ENCODE measurements at regions not wholly inside any gene's neighbourhood (a gene's known extent, or its start where the extent isn't known, plus 50 kb on each side); places are given as distances from the start of the nearest gene placed in this dataset.

DNA sequence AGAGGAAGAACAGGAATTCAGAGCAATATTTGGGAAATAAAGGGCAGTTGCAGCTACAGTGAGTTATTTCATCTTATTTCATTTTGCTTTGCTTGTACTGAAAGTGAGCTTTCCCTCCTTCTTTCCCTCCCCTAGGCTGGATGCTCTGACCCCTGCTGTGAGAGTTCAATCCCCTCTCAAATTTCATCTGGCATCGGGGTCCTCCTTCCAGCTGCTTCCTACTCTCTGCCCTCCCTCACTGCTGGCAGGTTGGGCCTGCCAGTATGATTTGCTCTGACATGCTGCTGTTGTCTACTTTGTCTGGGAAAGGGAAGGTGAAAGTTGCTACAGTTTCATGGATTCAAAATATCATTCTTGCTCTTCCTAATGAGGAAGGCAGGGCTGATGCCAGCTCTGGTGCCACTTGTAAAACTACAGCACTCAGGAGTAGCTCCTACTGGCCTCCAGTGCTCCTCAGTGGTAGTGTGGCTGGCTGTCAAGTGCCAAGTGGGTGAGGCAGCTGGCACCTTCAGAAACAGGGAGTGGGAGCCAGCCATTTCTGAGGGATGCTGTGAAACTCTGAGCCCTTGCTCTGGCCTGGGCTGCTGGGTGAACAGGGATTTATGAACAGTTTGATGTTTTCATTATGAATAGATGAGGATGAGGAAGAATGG is 408.6 kb downstream of the HAPSTR1 start:
- H3K14ac ChIP-seq (ENCODE audit: low read length) = no peak overlapping the region
- peaks cover 0 to 10% of the 10 kb centered on the region in 2 donors for H3K4me1 ChIP-seq (ENCODE audit: control insufficient read depth in 2 of 2, insufficient read depth in 1 of 2, low read depth in 1 of 2, low read length in 2 of 2)
- H2BK15ac ChIP-seq (ENCODE audit: low read length) = no peak overlapping the region
- peaks cover 0 to 4% of the 10 kb centered on the region in 2 donors for H3K9me3 ChIP-seq (replicated peaks in 1 of 2; ENCODE audit: control insufficient read depth in 2 of 2, insufficient read depth in 1 of 2, low read depth in 1 of 2, low read length in 2 of 2)
- no peak overlapping the region for H3K9ac ChIP-seq (ENCODE audit: low read depth, low read length, poor library complexity)
- H3K4me2 ChIP-seq (ENCODE audit: insufficient read depth, low read length, poor library complexity, severe bottlenecking) = peak overlapping the region; percentile 15
- no peaks in the 10 kb centered on the region for H3K79me1 ChIP-seq (ENCODE audit: low read depth, low read length)
- peak overlapping the region; percentile 61 for H3K18ac ChIP-seq (ENCODE audit: low read length)
- peak overlapping the region; percentile 89 for H2BK12ac ChIP-seq (ENCODE audit: low read length)
- H3K27ac ChIP-seq (replicated peaks; ENCODE audit: low read length) = peak overlapping the region; percentile 10
- H3K23ac ChIP-seq (ENCODE audit: low read depth, low read length, poor library complexity) = no peak overlapping the region
- H3K36me3 ChIP-seq (replicated peaks in 1 of 2; ENCODE audit: control insufficient read depth in 2 of 2, insufficient read depth in 2 of 2, low read length in 2 of 2) = no peaks in the 10 kb centered on the region
- H3K27me3 ChIP-seq (ENCODE audit: control insufficient read depth in 3 of 3, insufficient read depth in 3 of 3, low read depth in 1 of 3, low read length in 3 of 3) = no peaks in the 10 kb centered on the region
- no CpG with 5 or more reads among the region's 1 CpG for WGBS, 2 donors (ENCODE audit: extremely low coverage in 2 of 2, insufficient read length in 2 of 2, insufficient replicate concordance in 1 of 2)
- no peak overlapping the region for H4K91ac ChIP-seq (ENCODE audit: low read depth, low read length, poor library complexity)
- H2AFZ ChIP-seq (ENCODE audit: low read length) = no peak overlapping the region
- H2AK5ac ChIP-seq (ENCODE audit: low read depth, low read length) = no peak overlapping the region
- no peak overlapping the region for H3K4ac ChIP-seq (ENCODE audit: low read length)
- H2BK5ac ChIP-seq (ENCODE audit: low read length) = no peak overlapping the region
- no peak overlapping the region for H2BK120ac ChIP-seq (ENCODE audit: low read depth, low read length)
- no peak overlapping the region for H4K8ac ChIP-seq (ENCODE audit: low read depth, low read length)
- peak; percentile 41 for DNase-seq (ENCODE audit: low spot score)
- H3K4me3 ChIP-seq (ENCODE audit: low read length in 2 of 2) = no peak overlapping the region

DNA sequence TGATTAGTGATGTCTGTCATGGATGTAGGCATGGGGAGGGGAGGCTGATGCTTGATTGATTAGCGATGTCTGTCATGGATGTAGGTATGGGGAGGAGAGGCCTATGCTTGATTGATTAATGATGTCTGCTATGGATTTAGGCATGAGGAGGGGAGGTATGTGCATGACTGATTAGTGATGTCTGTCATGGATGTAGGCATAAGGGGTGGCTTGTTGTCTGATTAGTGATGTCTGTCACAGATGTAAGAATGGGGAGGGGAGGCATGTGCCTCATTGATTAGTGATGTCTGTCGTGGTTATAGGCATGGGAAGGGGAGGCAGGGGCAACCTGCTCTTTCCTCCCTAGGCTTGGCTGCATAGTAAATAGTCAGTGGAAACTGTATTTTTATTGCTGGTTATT is 409.4 kb downstream of the HAPSTR1 start:
- Histone ChIP-seq H3K9ac (ENCODE audit: low read depth, low read length, poor library complexity) (no peak overlapping the region), H3K9me3 (replicated peaks in 1 of 2; ENCODE audit: control insufficient read depth in 2 of 2, insufficient read depth in 1 of 2, low read depth in 1 of 2, low read length in 2 of 2) (peaks cover 0 to 4% of the 10 kb centered on the region in 2 donors), H3K4me2 (ENCODE audit: insufficient read depth, low read length, poor library complexity, severe bottlenecking) (no peak overlapping the region), H3K18ac (ENCODE audit: low read length) (no peak overlapping the region), H2BK5ac (ENCODE audit: low read length) (no peak overlapping the region), H2BK15ac (ENCODE audit: low read length) (no peak overlapping the region), H3K79me1 (ENCODE audit: low read depth, low read length) (no peaks in the 10 kb centered on the region), H4K8ac (ENCODE audit: low read depth, low read length) (no peak overlapping the region), H3K27ac (replicated peaks; ENCODE audit: low read length) (no peak overlapping the region), H3K36me3 (replicated peaks in 1 of 2; ENCODE audit: control insufficient read depth in 2 of 2, insufficient read depth in 2 of 2, low read length in 2 of 2) (no peaks in the 10 kb centered on the region), H2AK5ac (ENCODE audit: low read depth, low read length) (no peak overlapping the region), H3K23ac (ENCODE audit: low read depth, low read length, poor library complexity) (no peak overlapping the region), H3K4me1 (ENCODE audit: control insufficient read depth in 2 of 2, insufficient read depth in 1 of 2, low read depth in 1 of 2, low read length in 2 of 2) (peaks cover 0 to 10% of the 10 kb centered on the region in 2 donors), H2BK120ac (ENCODE audit: low read depth, low read length) (no peak overlapping the region), H2AFZ (ENCODE audit: low read length) (no peak overlapping the region), H2BK12ac (ENCODE audit: low read length) (no peak overlapping the region), H3K4me3 (ENCODE audit: low read length in 2 of 2) (no peak overlapping the region), H3K27me3 (ENCODE audit: control insufficient read depth in 3 of 3, insufficient read depth in 3 of 3, low read depth in 1 of 3, low read length in 3 of 3) (no peaks in the 10 kb centered on the region), H4K91ac (ENCODE audit: low read depth, low read length, poor library complexity) (no peak overlapping the region), H3K14ac (ENCODE audit: low read length) (no peak overlapping the region), H3K4ac (ENCODE audit: low read length) (no peak overlapping the region)
- no CpG with 5 or more reads among the region's 2 CpGs for whole genome bisulfite sequencing, 2 donors (ENCODE audit: extremely low coverage in 2 of 2, insufficient read length in 2 of 2, insufficient replicate concordance in 1 of 2)
- DNase-seq (ENCODE audit: low spot score) = no peak

GRCh38 chr16:9503251-9503984 is 412.0 kb downstream of the HAPSTR1 start:
- Histone ChIP-seq H2BK15ac (ENCODE audit: low read length) (no peak overlapping the region), H2BK12ac (ENCODE audit: low read length) (no peak overlapping the region), H2BK5ac (ENCODE audit: low read length) (no peak overlapping the region), H2AK5ac (ENCODE audit: low read depth, low read length) (no peak overlapping the region), H4K8ac (ENCODE audit: low read depth, low read length) (no peak overlapping the region), H3K79me1 (ENCODE audit: low read depth, low read length) (no peaks in the 10 kb centered on the region), H4K91ac (ENCODE audit: low read depth, low read length, poor library complexity) (no peak overlapping the region), H3K4me2 (ENCODE audit: insufficient read depth, low read length, poor library complexity, severe bottlenecking) (no peak overlapping the region), H3K36me3 (replicated peaks in 1 of 2; ENCODE audit: control insufficient read depth in 2 of 2, insufficient read depth in 2 of 2, low read length in 2 of 2) (no peaks in the 10 kb centered on the region), H3K23ac (ENCODE audit: low read depth, low read length, poor library complexity) (no peak overlapping the region), H3K4me3 (ENCODE audit: low read length in 2 of 2) (no peak overlapping the region), H3K18ac (ENCODE audit: low read length) (no peak overlapping the region), H3K27me3 (ENCODE audit: control insufficient read depth in 3 of 3, insufficient read depth in 3 of 3, low read depth in 1 of 3, low read length in 3 of 3) (no peaks in the 10 kb centered on the region), H3K4ac (ENCODE audit: low read length) (no peak overlapping the region), H3K4me1 (ENCODE audit: control insufficient read depth in 2 of 2, insufficient read depth in 1 of 2, low read depth in 1 of 2, low read length in 2 of 2) (peaks cover 0 to 13% of the 10 kb centered on the region in 2 donors), H2AFZ (ENCODE audit: low read length) (no peak overlapping the region), H3K9ac (ENCODE audit: low read depth, low read length, poor library complexity) (no peak overlapping the region), H3K27ac (replicated peaks; ENCODE audit: low read length) (no peak overlapping the region), H3K9me3 (replicated peaks in 1 of 2; ENCODE audit: control insufficient read depth in 2 of 2, insufficient read depth in 1 of 2, low read depth in 1 of 2, low read length in 2 of 2) (peaks cover 0 to 4% of the 10 kb centered on the region in 2 donors), H2BK120ac (ENCODE audit: low read depth, low read length) (no peak overlapping the region), H3K14ac (ENCODE audit: low read length) (no peak overlapping the region)
- WGBS, 2 donors (ENCODE audit: extremely low coverage in 2 of 2, insufficient read length in 2 of 2, insufficient replicate concordance in 1 of 2) = no CpG with 5 or more reads among the region's 3 CpGs
- DNase-seq (ENCODE audit: low spot score) = no peak

GRCh38 chr16:9508328-9508936 is 417.0 kb downstream of the HAPSTR1 start:
- H3K9me3 ChIP-seq (replicated peaks in 1 of 2; ENCODE audit: control insufficient read depth in 2 of 2, insufficient read depth in 1 of 2, low read depth in 1 of 2, low read length in 2 of 2) = peaks cover 0 to 3% of the 10 kb centered on the region in 2 donors
- H3K23ac ChIP-seq (ENCODE audit: low read depth, low read length, poor library complexity) = no peak overlapping the region
- no peak overlapping the region for H2BK15ac ChIP-seq (ENCODE audit: low read length)
- no peak overlapping the region for H2AFZ ChIP-seq (ENCODE audit: low read length)
- H3K79me1 ChIP-seq (ENCODE audit: low read depth, low read length) = no peaks in the 10 kb centered on the region
- H3K18ac ChIP-seq (ENCODE audit: low read length) = no peak overlapping the region
- no peak overlapping the region for H3K4ac ChIP-seq (ENCODE audit: low read length)
- H2AK5ac ChIP-seq (ENCODE audit: low read depth, low read length) = no peak overlapping the region
- WGBS, 2 donors (ENCODE audit: extremely low coverage in 2 of 2, insufficient read length in 2 of 2, insufficient replicate concordance in 1 of 2) = no CpG with 5 or more reads among the region's 6 CpGs
- H2BK12ac ChIP-seq (ENCODE audit: low read length) = no peak overlapping the region
- no peak overlapping the region for H3K27ac ChIP-seq (replicated peaks; ENCODE audit: low read length)
- H3K14ac ChIP-seq (ENCODE audit: low read length) = no peak overlapping the region
- H2BK120ac ChIP-seq (ENCODE audit: low read depth, low read length) = no peak overlapping the region
- no peaks in the 10 kb centered on the region for H3K36me3 ChIP-seq (replicated peaks in 1 of 2; ENCODE audit: control insufficient read depth in 2 of 2, insufficient read depth in 2 of 2, low read length in 2 of 2)
- H2BK5ac ChIP-seq (ENCODE audit: low read length) = no peak overlapping the region
- H3K4me1 ChIP-seq (ENCODE audit: control insufficient read depth in 2 of 2, insufficient read depth in 1 of 2, low read depth in 1 of 2, low read length in 2 of 2) = peaks cover 0 to 9% of the 10 kb centered on the region in 2 donors
- no peak overlapping the region for H3K9ac ChIP-seq (ENCODE audit: low read depth, low read length, poor library complexity)
- no peak overlapping the region for H3K4me2 ChIP-seq (ENCODE audit: insufficient read depth, low read length, poor library complexity, severe bottlenecking)
- H3K27me3 ChIP-seq (ENCODE audit: control insufficient read depth in 3 of 3, insufficient read depth in 3 of 3, low read depth in 1 of 3, low read length in 3 of 3) = no peaks in the 10 kb centered on the region
- H3K4me3 ChIP-seq (ENCODE audit: low read length in 2 of 2) = no peak overlapping the region
- DNase-seq (ENCODE audit: low spot score) = no peak
- H4K91ac ChIP-seq (ENCODE audit: low read depth, low read length, poor library complexity) = no peak overlapping the region
- H4K8ac ChIP-seq (ENCODE audit: low read depth, low read length) = no peak overlapping the region

All from neuronal stem cell (in vitro differentiated cells).